Ammon's horn (tissue), 1 donor: ENCODE measurements at regions not wholly inside any gene's neighbourhood (a gene's known extent, or its start where the extent isn't known, plus 50 kb on each side); places are given as distances from the start of the nearest gene placed in this dataset.

Source experiments
- DNase-seq: peaks from one replicate; pipeline ENCODE4 v3.0.0-alpha.2; 2016; ENCODE audit warnings: low spot score

DNA sequence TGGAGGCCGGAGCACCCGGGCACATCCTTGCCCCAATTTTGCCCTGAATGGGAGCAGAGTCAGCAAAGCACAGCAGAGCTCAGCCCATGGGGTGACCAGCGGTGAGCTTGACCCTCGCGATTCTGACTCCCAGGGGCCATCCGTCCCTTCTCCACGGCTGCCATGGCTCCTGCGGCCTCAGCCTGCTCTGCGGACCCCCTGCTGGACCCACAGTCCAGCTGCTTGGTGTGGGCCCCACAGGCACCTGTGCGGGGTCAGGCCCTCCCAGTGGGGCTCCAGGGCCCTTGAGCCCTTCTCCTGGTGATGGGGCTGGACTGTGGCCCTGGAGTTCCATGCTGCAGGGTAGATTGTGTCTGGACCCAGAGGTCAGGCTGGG lies 144.2 kb downstream of the ENGASE start:
- no peak for DNase-seq

DNA sequence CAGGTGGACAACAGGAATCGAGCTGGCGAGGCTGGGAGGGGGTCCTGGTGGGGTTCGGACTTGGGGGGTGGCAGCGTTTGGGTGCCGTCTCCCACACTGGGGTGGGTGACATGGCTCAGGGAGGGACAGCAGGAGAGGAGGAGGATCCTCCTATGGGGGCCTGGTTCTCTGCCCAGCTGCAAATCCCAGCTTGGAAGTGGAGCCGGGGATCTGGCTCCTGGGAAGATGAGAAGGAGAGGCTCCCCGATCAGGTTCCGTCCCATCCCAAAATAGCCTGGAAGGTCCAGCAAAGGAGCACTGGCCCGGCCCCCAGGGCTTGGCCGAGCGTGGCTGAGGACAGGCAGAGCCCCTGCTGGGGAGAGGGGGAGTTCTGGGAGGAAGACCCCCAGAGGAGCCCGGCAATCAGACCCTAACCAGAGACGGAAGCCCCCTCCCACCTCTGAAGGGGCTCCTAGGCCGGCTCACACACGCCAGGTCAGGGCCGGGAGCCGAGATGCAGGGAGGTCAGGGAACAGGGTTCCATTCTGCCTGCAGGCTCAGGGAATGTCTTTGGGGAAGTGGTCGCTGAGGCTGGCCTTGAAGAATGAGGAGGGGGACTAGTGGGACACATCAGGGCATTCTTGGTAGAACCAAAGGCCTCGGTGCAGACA lies 143.7 kb downstream of the ENGASE start:
- no peak for DNase-seq

DNA sequence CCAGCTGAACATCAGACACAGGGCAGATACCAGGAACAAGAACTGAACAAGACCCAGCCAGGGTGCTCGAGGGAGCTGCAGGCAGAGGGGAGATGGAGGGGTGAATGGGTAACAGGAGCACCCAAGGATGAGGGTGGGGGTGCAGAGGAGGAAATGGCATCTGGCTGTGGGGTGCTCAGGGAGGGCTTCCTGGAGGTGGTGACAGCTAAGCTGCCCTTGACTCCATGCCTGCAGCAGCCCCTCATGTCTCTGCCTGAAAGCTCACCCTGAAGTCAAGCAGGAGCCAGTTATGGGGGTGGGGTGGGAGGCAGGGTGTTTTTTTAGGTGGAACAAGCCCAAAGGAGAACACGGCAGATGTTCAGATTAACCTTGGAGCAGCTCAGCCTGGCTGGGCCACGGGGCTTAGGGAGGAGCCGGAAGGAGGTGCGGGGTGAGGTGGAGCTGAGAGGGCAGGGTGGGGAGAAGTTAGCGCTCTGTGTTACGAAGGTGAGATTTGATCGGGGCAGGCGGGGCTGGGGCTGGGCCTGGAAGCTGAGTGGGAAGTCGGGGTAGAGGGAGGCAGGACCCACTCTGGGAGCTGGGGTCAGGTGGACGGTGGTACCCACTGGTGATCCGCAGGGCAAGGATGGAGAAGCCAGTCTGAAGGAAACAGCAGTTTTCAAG lies 143.0 kb downstream of the ENGASE start:
- DNase-seq: no peak

DNA sequence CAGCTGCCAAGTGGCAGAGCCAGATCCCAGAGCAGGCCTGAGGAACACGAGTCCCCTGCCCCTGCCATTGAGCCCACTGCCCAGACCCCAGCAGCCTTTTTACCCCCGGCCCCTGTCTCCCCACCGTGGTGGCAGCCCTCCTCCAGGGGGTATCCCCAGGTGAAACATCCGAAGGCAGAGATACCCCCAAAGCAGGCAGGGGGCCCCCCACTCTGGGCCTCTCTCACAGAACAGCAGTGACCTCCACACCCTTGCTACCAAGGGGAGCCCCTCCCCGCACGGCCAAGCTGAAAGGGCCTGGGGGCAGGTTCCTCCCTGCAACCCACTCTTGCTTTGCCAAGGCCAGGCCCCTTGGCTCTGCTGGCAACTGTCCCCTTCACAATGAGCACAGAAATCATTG lies 142.2 kb downstream of the ENGASE start:
- DNase-seq: no peak

DNA sequence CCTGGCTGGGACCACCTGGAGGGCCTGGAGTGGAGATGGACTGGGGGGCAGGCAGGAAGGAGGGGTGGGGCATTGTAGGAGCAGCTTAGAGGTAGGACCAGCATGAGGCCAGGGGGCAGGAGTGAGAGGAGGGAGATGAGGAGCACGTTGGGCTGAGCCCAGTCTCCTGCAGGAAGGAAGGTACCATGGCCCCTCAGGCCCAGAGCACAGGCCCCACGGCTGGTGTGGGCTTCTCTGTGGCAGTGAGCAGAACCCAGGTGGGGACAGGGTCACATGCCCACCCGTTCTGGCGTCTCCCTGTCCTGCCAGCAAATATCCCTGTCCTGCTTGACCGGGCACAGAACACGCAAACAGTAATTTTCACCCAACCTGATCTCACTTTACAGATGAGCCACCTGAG lies 141.8 kb downstream of the ENGASE start:
- no peak for DNase-seq

DNA sequence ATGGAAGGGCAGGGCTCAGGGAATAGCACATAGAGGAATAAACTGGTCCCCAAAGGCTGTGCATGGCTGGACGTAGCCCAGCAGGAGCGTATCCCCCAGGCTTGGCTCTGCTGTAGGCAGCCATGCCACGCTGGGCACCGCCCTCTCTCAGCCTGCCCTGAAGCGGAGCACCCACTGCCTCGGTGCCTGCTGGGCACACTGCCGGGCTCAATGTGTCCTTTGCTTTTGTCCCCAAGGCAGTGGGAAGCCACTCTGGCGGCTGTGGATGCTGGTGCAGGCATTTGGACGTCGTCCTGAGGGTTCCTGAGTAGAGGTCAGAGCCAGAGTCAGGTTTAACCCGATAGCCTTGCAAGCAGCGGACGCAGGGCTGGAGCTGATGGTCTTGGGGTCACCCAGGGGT lies 141.0 kb downstream of the ENGASE start:
- DNase-seq: no peak

DNA sequence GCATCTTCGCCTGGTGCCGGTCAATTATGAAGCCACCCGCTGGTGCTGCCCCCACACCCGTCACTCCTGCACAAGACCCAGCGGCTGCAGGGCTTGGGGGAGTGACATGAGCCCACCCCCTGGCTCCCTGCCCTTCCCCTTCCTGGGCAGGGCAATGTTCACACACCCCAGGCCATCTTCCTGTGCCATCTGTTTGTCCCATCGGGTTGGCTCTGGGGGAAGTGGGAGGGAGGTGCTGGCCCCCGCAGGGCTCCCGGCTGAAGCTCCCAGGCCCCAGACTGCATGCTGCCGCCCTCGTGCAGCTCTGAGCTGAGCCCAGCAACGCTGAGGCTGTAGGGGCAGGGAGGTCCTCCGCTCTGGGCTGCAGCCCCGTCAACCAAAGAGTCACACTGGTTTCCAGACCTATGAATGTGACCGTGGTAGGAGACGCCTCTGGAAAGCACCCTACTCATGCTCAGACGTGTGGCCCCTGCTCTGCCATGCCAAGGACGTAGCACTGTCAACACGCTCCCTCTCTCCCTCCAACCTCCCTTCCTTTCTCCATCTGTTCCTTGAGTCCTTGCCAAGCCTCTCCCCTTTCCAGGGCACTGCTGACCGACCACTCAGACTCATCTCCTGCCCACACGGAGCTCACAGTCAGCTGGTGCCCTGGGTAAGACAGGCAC lies 140.4 kb downstream of the ENGASE start:
- no peak for DNase-seq

DNA sequence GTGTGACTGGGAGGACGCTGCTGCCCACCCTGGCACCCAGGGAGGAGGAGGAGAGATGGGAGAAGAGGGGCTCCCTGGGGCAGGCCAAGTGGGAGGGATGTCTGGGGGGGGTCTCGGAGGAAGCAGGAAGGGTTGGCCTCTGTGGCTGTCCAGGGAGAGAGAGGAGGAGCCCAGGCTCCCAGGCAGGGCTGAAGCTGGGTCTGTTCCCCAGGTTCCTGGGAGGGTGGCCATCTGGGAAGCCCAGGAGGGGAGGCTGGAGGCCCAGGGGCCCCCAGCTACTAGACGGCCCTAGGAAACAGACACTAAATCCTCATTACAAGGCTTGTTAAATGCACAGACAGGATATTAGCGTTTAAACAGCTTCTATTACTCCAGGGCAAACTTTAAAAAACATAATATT lies 139.8 kb downstream of the ENGASE start:
- no peak for DNase-seq

DNA sequence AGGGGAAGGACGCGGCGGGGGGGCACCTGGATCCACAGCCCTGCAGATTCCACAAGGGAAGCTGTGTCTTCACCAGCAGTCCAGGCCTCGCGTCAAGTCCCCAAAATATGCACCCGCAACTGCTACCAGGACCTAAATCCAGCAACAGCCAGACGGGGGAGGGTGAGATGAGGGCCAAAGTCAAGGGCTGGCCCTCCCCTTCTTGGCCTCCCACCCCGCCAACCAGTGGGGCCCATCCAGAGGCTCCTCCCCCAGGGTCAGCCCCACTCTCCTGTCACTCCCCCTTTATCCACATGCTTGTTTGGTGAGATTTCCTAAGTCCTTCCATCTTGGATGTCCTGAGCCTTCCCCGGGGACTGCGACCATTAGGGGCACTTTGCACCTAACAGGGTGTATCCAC lies 138.7 kb downstream of the ENGASE start:
- DNase-seq: no peak

DNA sequence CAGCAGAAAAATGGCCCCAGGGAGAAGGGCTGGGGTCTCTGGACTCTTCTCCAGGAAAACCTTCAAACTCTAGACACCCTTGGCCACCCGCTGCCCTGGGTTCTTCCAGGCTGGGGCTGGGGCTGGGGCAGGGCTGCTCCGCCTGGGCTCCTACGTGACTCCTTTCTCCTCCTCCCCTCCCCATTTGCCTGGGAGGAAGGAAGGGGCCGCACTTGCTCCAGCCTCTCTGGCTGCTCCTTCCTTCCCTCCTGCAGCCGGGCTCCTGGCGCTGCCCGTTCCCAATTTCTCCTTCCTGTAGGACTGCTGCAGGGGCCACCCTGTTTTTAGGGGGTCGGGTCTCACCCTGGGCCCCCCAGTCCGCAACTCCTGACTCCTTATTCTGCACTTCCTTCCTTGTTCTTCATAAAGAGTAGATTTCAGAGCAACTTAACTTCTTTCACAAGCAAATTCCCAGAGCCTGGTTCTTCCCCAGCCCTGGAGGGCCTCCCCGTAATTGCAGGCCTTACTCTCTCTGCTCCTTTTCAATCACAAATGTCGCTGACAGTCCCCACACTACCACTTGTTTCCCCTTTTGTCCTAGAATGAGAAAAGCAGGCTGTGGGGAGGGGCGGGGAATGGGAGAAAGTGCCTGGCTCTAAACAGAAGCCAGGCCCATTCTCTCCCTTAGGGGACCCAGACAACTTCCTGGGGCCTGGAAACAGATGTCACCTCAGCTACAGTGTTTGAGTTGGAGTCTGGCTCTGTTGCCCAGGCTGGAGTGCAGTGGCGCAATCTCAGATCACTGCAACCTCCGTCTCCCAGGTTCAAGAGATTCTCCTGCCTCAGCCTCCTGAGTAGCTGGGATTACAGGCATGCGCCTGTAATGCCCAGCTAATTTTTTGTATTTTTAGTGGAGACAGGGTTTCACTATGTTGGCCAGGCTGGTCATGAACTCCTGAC lies 137.8 kb downstream of the ENGASE start:
- no peak for DNase-seq

DNA sequence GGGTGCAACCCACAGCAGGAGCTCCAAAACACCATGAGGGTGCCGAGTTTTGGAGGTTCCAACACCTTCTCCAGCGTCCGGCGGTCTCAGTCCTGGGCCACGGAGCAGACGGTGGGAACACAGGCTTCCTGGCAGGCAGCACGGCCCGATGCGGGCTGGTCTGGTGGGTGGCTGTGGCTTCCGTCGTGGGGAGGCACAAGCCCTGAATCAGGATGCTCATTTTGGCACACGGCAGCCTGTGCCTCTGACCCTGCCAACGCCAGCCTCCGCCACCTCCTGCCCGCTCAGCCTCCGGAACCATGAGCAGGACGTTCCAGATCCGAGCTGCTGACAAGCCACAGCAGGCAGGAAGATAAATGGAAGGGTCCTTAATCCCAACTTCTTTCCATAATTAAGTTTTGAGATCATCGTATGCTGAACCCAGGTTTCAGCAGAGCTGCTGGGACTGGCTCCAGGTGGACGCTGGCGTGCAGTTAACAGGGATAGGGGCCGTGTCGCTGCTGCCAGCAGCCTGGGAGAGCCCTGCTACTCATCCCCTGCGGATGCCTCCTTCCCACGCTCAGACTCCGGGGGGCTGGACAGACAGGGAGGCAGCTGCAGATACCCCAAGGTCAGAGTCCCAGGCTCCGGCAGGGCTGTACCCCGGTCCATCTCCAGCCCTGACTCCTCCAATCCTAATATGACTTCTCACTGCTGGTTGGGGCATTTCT lies 136.6 kb downstream of the ENGASE start:
- DNase-seq: no peak

DNA sequence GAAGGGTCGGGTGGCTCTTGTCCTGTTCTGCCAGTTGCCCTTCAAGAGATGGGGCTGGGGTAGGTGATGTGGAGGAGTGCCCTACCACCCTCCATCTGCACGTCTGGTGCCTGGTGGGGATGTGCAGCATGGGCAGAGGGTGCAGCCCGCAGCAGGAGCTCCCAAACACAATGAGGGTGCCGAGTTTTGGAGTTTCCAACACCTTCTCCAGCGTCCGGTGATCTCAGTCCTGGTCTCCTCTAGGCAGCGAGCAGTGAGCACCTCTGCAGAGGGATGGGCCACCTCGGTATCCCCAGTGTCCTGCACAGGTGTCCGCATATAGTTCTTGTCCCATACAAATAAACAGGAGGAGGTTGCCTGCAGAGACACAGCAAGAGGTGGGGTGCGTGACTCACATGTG lies 136.0 kb downstream of the ENGASE start:
- no peak for DNase-seq

DNA sequence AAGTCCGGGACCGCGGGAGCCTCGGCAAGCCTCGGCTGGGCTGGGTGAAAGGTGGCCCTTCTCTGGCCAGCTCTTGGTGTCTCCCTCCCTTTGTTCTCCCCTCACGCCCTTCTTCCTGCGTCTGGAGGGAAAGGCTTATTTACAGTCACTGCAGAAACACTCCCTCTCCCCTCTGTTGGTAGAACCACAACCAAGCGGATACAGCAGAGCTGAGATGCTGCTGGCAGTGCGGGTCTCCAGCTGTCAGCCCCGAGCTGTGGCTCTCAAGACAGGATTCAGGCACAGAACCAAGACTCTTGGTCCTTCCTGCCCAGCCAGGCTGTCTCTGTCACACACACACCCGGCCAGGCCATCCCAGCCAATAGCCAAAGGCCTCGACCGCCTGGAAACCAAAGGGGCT lies 133.3 kb downstream of the ENGASE start:
- DNase-seq: no peak

DNA sequence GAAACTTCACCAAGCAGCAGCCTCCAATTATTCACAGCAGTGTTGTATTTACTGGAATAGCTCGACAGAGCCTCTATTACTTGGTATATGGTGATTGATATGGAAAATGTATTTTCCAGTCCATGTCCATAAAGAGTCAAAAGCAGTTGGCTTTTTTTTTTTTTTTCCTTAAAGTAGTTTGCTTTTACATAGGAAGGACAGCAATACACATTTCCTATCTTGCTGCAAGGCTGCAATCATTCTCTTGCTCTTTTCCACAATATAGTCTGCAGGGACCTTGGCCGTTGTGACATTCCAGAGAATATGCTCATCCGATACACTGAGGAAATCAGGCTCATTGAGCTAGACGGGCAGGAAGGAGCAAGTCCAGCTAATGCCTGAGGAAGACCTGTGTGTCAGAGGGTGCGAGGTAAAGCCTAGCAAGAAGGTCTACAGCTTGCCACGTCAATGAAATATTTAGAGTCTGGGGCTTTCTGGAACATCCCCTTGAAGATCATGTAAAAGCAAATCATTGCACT lies 131.1 kb downstream of the ENGASE start:
- no peak for DNase-seq

DNA sequence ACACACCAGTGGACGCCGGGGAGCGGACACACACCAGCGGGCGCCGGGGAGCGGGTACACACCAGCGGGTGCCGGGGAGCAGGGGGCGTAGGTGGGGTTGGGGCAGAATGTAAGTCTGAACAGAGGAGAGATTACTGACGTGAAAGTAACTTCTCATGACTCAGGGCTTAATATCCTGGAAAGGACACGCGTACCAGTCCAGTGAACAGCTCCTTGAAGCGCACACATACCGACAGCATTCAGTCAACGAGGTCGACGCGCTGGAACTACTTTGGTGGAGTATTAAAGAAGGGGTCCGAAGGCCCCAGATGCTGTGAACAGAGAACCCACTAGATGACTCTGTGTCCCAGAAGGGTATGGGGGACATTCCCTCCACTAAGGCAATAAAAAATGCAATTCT lies 129.6 kb downstream of the ENGASE start:
- DNase-seq: no peak

DNA sequence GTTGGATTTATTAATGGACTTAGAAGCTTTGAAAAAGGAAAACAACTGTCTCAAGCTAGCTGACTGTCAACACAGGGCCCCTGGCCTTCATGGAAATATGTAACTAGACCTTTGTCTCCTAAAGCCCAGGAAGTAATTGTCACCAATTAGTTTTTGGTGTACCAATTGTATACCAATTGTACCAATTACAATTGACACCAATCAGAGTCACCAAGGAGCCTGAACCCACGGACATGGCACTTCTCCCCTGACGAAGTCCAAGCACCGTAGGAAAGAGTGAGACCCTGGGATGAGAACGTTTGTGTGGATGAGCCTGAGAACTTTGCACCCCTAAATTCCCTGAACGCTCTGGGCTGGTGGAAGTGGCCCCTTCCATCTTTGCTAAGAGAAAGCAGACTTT lies 129.0 kb downstream of the ENGASE start:
- no peak for DNase-seq

DNA sequence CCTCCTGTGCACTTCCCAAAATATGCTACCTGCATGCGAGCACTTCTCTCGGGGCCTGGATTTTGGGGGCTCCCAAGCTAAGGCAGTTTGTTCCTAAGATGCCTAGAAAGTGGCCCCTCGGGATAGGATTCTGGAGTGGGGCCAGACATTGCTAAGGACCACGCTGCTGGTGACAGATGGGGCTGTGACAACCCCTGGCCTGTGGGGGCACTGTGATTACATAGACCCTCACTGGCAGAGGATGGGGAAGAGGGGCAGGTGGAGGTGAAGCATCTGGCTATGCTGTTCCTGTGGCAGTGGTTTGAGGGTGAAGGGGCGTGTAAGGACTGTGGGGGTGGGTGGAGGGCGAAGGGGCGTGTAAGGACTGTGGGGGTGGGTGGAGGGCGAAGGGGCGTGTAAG lies 128.4 kb downstream of the ENGASE start:
- no peak for DNase-seq

DNA sequence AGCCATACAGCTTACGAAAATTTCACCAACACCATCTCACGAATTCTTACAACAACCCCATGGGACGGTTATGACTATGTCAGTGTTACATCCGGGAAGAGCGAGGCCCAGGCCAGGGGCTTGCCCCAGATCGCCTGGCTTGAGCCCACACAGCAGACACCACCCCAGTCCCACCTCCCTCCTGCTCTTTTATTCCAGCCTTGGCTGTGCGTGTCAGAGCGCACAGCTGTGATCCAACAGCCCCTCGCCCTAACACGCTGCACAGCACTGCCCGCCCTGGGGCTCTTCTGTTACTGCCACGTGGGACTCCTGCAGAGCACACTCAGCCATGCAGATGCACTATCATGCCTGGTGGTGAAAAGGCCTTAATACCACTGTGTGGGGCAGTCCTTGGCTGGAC lies 127.9 kb downstream of the ENGASE start:
- no peak for DNase-seq

DNA sequence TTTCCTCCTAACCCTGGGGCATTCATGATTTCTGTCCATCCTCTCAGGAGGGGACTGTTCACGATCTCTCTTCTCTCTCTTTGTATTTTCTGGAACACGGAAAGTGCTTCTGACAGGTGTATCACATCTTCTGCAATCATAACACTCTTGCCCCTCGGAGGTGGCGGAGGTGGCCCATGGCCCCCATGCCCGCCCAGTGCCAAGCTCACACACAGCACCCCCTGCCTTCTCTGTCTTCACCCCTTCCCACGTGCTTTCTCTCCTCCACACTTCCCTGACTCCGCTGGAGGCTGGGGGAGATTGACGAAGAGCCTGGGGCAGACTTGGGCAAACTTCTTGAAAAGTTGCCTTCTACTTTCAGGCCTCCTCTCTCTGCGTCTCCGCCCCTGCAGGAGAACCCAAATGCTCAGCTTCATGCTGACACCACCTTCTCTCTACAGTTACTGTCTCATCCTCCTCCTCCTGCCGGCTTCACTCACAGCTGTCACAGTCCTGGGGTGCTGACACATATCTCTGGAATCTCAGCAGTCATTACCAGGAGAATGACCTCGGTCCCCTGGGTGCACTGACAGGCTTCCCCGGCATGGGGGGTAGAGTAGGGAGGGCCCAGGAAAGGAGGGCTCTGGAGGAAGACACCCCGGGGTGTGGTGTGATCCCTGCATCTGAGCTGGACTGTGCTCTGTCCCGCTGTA lies 127.1 kb downstream of the ENGASE start:
- DNase-seq: no peak

DNA sequence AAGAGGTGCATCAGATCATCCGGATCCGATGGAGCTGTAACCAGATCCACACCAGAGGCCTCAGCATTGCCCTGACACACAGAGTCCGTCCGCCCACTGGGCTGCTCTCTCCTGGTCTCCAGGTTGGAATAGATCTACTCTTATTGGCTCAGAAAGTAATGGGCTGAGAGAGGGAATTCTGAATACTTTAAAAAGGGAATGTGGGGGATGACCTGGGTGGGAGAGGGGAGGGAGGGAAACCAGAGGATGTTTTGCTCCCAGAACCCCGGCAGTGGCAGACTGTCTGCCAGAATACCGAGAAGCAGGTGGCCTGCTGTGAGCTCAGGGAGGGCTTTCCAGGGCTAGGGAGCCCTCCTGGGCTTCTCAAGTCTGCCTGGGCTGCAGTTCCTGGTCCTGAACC lies 126.5 kb downstream of the ENGASE start:
- DNase-seq: no peak

DNA sequence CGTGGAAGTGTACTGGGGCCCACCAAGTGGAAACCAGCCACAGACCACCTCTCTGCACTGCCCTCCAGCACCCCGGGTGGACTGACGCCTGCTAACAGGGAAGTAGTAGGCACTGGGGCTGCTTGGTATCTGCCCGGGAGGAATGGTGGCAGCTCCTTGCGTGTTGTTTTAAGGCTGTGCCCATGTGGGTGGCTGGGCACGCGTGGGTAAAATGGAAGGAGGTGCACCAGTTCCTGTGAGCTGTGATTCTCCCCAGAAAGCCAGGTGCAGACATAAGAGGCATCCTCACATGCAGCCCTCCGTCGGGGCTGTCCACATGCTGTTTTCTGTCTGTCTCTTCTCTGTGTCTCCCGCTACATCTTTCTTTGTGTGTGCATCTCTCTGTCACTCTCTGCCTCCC lies 122.3 kb downstream of the ENGASE start:
- no peak for DNase-seq
